Vagina (tissue), 2 donors: ENCODE measurements at regions not wholly inside any gene's neighbourhood (a gene's known extent, or its start where the extent isn't known, plus 50 kb on each side); places are given as distances from the start of the nearest gene placed in this dataset.
"Not testable (repeated sequence)": the region's sequence is repeated elsewhere in the genome, so short reads cannot be mapped to it uniquely, and the experiment has no call there.

Experiments
- POLR2A ChIP-seq, 2 donors: fragments of 450-650 bp; IDR thresholded peaks; one replicate each; pipeline ENCODE4 v1.6.1; 2017; ENCODE audit warnings: antibody characterized with exemption in 2 of 2, mild to moderate bottlenecking in 2 of 2, moderate library complexity in 2 of 2
- POLR2AphosphoS5 ChIP-seq, 2 donors: sonication (generic); formaldehyde crosslinking; IDR thresholded peaks; one replicate each; pipeline ENCODE4 v1.9.0; 2017; ENCODE audit warnings: antibody characterized with exemption in 2 of 2, mild to moderate bottlenecking in 2 of 2, low read depth in 1 of 2; ENCODE audit not compliant: insufficient read depth in 1 of 2
- TF ChIP-seq, protein P1 (sequence below), 3 experiments: fragments of 450-650 bp in 2 of 3; fragments of 200-600 bp in 1 of 3; sonication (generic) in 1 of 3; IDR thresholded peaks; one replicate each; pipeline ENCODE4 v1.5.1; 2017 to 2019; ENCODE audit warnings: antibody characterized with exemption in 3 of 3, mild to moderate bottlenecking in 2 of 3, moderate library complexity in 2 of 3

GRCh38 chr3:192968901-192969300 lies 51.2 kb upstream of the MB21D2 start:
- TF ChIP-seq, protein P1, sequence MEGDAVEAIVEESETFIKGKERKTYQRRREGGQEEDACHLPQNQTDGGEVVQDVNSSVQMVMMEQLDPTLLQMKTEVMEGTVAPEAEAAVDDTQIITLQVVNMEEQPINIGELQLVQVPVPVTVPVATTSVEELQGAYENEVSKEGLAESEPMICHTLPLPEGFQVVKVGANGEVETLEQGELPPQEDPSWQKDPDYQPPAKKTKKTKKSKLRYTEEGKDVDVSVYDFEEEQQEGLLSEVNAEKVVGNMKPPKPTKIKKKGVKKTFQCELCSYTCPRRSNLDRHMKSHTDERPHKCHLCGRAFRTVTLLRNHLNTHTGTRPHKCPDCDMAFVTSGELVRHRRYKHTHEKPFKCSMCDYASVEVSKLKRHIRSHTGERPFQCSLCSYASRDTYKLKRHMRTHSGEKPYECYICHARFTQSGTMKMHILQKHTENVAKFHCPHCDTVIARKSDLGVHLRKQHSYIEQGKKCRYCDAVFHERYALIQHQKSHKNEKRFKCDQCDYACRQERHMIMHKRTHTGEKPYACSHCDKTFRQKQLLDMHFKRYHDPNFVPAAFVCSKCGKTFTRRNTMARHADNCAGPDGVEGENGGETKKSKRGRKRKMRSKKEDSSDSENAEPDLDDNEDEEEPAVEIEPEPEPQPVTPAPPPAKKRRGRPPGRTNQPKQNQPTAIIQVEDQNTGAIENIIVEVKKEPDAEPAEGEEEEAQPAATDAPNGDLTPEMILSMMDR (IDR thresholded peaks at IDR 0.05) = not testable (repeated sequence)
- TF ChIP-seq POLR2A (IDR thresholded peaks at IDR 0.05); POLR2AphosphoS5 (IDR thresholded peaks at IDR 0.05; ENCODE audit: insufficient read depth in 1 of 2, low read depth in 1 of 2): not testable (repeated sequence)
